GM12872 (cell line): ENCODE measurements at regions not wholly inside any gene's neighbourhood (a gene's known extent, or its start where the extent isn't known, plus 50 kb on each side); places are given as distances from the start of the nearest gene placed in this dataset.

Experiments
- CTCF ChIP-seq: IDR thresholded peaks from 3 replicates; pipeline ENCODE4 v1.5.1; 2011; ENCODE audit warnings: low read depth, mild to moderate bottlenecking, low read length, moderate library complexity; ENCODE audit not compliant: insufficient read depth

- TF ChIP-seq CTCF = no peak
Measured at GRCh38 chr2:122081751-122082150, 326.3 kb downstream of the TSN start.

GRCh38 chr2:122083256-122084048 lies 328.0 kb downstream of the TSN start:
- TF ChIP-seq CTCF = no peak

- TF ChIP-seq CTCF = no peak
Measured at GRCh38 chr2:122094557-122094956, 339.1 kb downstream of the TSN start.

- TF ChIP-seq CTCF = no peak
Measured at GRCh38 chr2:122096761-122097160, 341.3 kb downstream of the TSN start.

- no peak for TF ChIP-seq CTCF
Measured at GRCh38 chr2:122098306-122098705, 342.9 kb downstream of the TSN start.

- TF ChIP-seq CTCF = no peak
Measured at GRCh38 chr2:122100346-122100745, 344.9 kb downstream of the TSN start.

- TF ChIP-seq CTCF = no peak
Measured at GRCh38 chr2:122100756-122101155, 345.3 kb downstream of the TSN start.
